SJCRH30 (cell line): ENCODE measurements at regions not wholly inside any gene's neighbourhood (a gene's known extent, or its start where the extent isn't known, plus 50 kb on each side); places are given as distances from the start of the nearest gene placed in this dataset.
"Not testable (repeated sequence)": the region's sequence is repeated elsewhere in the genome, so short reads cannot be mapped to it uniquely, and the experiment has no call there.

Experiments
- DNase-seq, 2 experiments: peaks; one replicate each; pipeline ENCODE4 v3.0.0-alpha.2; 2015 to 2020
- H3K27ac ChIP-seq: fragments of 250-450 bp; sonication (Bioruptor Pico); 2 replicates; pipeline ENCODE4 v1.5.1; 2020; ENCODE audit warnings: mild to moderate bottlenecking, moderate library complexity
- H3K27me3 ChIP-seq: fragments of 250-450 bp; sonication (Bioruptor Pico); 2 replicates; pipeline ENCODE4 v1.5.1; 2020; ENCODE audit warnings: mild to moderate bottlenecking, moderate library complexity
- H3K36me3 ChIP-seq: fragments of 250-450 bp; sonication (Bioruptor Pico); 2 replicates; pipeline ENCODE4 v1.5.1; 2020; ENCODE audit warnings: mild to moderate bottlenecking, moderate library complexity
- H3K4me1 ChIP-seq: fragments of 250-450 bp; sonication (Bioruptor Pico); 2 replicates; pipeline ENCODE4 v1.5.1; 2020; ENCODE audit warnings: mild to moderate bottlenecking, moderate library complexity
- H3K4me3 ChIP-seq: fragments of 250-450 bp; sonication (Bioruptor Pico); 2 replicates; pipeline ENCODE4 v1.5.1; 2020; ENCODE audit warnings: mild to moderate bottlenecking, moderate library complexity
- H3K9me3 ChIP-seq: fragments of 250-450 bp; sonication (Bioruptor Pico); replicated peaks from 2 replicates; pipeline ENCODE4 v1.5.1; 2020; ENCODE audit warnings: mild to moderate bottlenecking, moderate library complexity

DNA sequence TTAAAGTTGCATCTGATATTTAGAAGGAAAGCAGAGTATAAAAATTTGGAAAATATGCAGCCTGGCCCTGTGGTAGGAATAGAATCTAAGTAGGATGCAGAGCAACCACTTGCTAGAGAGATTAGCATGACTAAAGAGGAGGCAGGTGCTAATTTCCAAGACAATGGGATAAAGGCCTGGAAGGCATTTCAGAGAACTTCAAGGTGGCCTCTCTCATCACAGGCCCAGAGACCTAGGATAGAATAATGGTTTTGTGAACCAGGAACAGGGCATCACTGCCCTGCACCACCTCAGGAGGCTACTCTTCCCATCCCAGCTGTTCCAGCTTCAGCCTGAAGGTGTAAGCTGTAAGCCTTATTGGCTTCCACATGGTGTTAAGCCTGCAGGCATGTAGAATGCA is 621.7 kb upstream of the HS3ST1 start:
- H3K27me3 ChIP-seq: no peaks in the 10 kb centered on the region
- no peak overlapping the region for H3K27ac ChIP-seq
- no peaks in the 10 kb centered on the region for H3K4me1 ChIP-seq
- no peak for DNase-seq
- no peaks in the 10 kb centered on the region for H3K9me3 ChIP-seq
- no peak overlapping the region for H3K4me3 ChIP-seq
- H3K36me3 ChIP-seq: no peaks in the 10 kb centered on the region

DNA sequence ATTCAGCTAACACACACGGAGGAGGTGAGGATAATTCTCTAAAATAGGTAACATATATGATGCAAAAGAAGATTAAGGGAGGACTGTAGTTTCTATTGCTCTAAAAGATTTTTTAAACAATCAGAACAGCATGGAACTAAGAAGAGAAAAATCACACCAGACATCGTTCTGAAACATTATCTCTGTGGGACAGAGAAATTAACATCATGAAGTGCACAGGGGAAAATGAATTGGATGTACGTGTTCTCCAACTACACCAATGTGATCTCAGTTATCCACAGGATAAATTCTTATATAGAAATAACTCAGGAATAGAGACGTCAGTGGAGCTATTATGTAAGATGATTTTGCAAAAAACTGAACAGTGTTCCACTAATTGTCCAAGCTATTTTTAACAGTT is 614.1 kb upstream of the HS3ST1 start:
- Histone ChIP-seq H3K9me3 (peaks cover 4% of the 10 kb centered on the region; the same call in 1 of the 2 replicates), H3K27me3 (no peaks in the 10 kb centered on the region)
- no peak for DNase-seq

DNA sequence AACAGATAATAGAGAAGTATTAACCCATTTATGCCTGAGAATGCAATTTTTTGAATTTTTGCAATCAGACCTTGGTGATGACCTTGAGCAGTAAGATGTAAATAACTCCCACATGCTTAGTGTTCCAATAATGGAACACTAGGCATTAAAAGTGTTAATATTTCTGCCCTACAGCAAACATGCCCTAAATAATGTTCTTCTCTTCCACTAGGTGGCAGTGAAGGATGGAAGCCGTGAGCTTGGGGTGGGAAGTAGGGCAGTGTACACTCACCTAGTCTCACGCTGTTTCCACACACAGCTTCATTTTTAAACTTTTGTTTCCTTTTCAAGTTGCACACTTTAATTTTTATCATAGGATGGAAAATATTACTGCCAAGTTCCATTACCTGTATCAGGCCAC is 613.1 kb upstream of the HS3ST1 start:
- Histone ChIP-seq H3K27ac (no peak overlapping the region), H3K9me3 (peaks cover 4% of the 10 kb centered on the region; the same call in 1 of the 2 replicates), H3K27me3 (no peaks in the 10 kb centered on the region), H3K36me3 (no peaks in the 10 kb centered on the region), H3K4me3 (no peak overlapping the region), H3K4me1 (no peaks in the 10 kb centered on the region)
- peak; percentile 8 to 48 for DNase-seq

More for the DNA sequence above, 614.1 kb upstream of the HS3ST1 start:
- no peaks in the 10 kb centered on the region for H3K4me1 ChIP-seq
- H3K36me3 ChIP-seq: no peaks in the 10 kb centered on the region
- no peak overlapping the region for H3K27ac ChIP-seq
- H3K4me3 ChIP-seq: no peak overlapping the region

DNA sequence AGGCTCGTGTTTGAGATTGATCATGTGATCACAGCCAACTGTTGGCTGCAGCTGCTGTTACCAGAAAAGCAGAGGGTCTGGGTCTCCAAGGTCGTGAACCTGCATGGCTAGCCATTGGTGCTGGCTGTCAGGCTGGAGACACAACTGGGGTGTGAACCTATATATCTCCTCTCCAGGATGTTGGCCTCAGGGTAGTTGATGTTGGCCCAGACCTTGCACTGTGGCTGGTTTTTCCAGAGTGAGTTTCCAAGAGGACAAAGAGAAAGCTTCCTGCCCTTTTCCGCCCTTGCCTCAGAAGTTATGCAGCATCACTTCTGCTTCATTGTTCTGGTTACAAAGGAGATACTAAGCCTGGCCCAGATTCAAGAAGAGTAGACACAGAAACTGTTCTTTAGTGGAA is 607.8 kb upstream of the HS3ST1 start:
- Histone ChIP-seq H3K4me3 (no peak overlapping the region), H3K9me3 (peaks cover 4% of the 10 kb centered on the region; the same call in 1 of the 2 replicates), H3K4me1 (no peaks in the 10 kb centered on the region), H3K36me3 (no peaks in the 10 kb centered on the region), H3K27me3 (no peaks in the 10 kb centered on the region), H3K27ac (no peak overlapping the region)
- no peak for DNase-seq

DNA sequence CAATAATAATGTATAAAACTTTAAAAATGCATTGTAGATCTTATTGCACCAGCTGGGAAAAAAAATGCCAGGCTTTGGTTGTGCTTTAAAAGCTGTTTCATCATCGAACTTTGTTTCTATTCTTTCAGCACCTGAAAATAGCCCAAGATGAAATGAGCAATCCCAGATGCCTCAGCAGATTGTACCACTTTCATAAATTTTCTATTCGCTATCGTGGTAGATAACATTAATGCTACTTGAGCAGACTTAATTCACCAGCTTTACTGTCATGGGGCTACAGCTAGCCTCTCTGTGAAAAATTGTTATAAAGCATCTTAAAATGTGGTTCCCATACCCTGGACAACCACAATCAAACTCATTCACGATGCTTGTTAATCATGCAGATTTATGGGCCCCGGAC is 599.6 kb upstream of the HS3ST1 start:
- no peaks in the 10 kb centered on the region for H3K9me3 ChIP-seq
- H3K36me3 ChIP-seq: no peaks in the 10 kb centered on the region
- H3K4me3 ChIP-seq: no peak overlapping the region

DNA sequence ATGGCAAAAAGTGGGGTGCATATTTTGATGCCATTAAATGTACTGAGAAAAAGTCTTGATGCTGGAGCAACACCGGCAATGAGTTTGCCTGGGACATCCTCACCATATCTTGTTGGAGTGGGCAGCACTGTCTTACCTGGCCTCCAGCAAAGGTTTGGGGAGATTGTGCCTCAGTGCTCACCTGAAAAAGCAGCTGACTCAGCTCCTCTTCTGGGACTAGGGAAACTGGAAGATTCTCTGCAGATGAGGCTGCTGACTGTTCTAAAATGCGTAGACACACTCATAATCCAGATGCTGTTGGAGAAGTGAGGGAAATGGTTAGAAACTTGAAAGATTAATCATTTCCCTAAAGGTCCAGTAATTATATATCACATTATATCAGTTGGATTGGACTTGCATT is 593.7 kb upstream of the HS3ST1 start:
- no peaks in the 10 kb centered on the region for H3K36me3 ChIP-seq
- no peak overlapping the region for H3K4me3 ChIP-seq

More for the DNA sequence above, 599.6 kb upstream of the HS3ST1 start:
- DNase-seq: no peak
- no peaks in the 10 kb centered on the region for H3K4me1 ChIP-seq
- H3K27me3 ChIP-seq: no peaks in the 10 kb centered on the region
- no peak overlapping the region for H3K27ac ChIP-seq

DNA sequence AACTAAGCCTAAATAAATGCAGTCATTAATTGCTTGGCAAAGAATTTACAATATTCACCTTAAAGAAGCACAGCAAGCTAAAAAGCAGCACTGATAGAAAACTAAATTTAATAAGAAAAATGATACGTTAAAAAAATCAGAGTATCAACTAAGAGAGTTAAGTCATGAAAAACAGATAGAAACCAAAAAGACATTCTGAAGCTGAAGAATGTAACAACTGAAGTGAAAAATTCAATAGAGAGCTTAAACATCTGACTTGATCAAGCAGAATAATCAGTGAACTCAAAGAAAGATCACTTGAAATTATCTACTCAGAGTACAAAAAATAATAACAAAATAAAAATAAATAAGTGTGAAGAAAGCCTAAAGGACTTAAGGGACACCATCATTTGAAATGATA is 588.0 kb upstream of the HS3ST1 start:
- Histone ChIP-seq H3K36me3 (no peaks in the 10 kb centered on the region), H3K27ac (no peak overlapping the region), H3K4me3 (no peak overlapping the region), H3K4me1 (no peaks in the 10 kb centered on the region), H3K9me3 (no peaks in the 10 kb centered on the region), H3K27me3 (no peaks in the 10 kb centered on the region)
- no peak for DNase-seq

More for the DNA sequence above, 593.7 kb upstream of the HS3ST1 start:
- no peaks in the 10 kb centered on the region for H3K4me1 ChIP-seq
- no peak for DNase-seq
- H3K27ac ChIP-seq: no peak overlapping the region
- H3K9me3 ChIP-seq: no peaks in the 10 kb centered on the region
- no peaks in the 10 kb centered on the region for H3K27me3 ChIP-seq

DNA sequence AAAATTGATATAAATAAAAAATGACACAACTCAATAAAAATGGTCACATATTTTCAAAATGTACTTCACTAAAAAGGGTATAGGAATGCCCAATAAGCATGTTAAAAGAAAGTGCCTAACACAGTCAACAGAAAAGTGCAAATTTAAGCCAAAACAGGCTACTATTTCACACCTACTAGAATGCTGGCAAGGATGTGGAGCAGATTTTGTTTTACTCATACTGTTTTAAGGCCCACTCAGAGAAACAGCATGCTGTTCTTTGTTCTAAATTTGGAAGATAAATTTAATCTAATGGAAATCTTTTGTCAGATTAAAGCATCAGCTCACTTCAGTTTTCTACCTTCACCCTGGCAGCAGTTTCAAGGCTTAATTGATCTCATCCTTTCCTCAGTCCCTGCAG is 576.8 kb upstream of the HS3ST1 start:
- Histone ChIP-seq H3K4me3 (no peak overlapping the region), H3K36me3 (no peaks in the 10 kb centered on the region), H3K9me3 (no peaks in the 10 kb centered on the region), H3K27me3 (no peaks in the 10 kb centered on the region), H3K27ac (no peak overlapping the region), H3K4me1 (no peaks in the 10 kb centered on the region)
- no peak for DNase-seq

DNA sequence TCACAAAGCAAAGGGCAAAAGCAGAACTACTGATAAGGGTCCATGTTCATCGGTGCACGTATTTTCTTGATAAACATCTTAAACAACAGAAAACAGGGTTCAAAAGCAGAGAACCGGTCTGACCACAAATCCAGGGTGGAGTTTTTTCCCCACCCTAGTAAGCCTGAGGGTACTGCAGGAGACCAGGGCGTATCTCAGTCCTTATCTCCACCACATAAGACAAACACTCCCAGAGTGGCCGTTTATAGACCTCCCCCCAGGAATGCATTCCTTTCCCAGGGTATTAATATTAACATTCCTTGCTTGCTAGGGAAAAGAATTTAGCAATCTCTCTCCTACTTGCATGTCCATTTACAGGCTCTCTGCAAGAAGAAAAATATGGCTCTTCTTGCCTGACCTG is 567.9 kb upstream of the HS3ST1 start:
- not testable (repeated sequence) for H3K9me3 ChIP-seq, H3K27ac ChIP-seq, H3K4me3 ChIP-seq, DNase-seq, H3K27me3 ChIP-seq, H3K36me3 ChIP-seq, H3K4me1 ChIP-seq

DNA sequence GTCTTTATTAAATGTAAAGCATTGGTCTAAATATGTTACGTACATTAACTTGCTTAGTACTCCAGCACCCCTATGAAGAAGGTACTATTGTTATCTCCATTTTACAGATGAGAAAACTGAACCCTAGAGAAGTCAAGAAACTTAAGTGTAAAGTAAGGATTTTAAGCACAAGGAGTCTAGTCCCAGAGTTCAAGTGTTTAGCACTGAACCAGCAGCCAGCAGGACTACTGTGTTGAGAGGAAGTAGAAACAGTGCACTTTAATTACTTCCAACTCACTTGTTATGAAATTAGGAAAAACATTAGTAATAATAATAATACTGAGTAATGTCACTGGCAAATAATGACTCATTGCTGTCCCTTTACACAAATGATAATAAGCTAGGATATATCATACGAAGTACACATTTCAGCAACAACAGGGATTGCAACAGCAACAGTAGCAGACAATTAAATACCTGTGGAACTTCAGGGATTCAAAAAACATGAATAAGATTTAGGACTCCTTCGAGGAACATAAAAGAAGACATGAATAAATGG is 548.1 kb upstream of the HS3ST1 start:
- Histone ChIP-seq H3K4me1 (no peaks in the 10 kb centered on the region), H3K4me3 (no peak overlapping the region), H3K27ac (no peak overlapping the region), H3K27me3 (no peaks in the 10 kb centered on the region), H3K36me3 (no peaks in the 10 kb centered on the region), H3K9me3 (no peaks in the 10 kb centered on the region)
- DNase-seq: no peak

DNA sequence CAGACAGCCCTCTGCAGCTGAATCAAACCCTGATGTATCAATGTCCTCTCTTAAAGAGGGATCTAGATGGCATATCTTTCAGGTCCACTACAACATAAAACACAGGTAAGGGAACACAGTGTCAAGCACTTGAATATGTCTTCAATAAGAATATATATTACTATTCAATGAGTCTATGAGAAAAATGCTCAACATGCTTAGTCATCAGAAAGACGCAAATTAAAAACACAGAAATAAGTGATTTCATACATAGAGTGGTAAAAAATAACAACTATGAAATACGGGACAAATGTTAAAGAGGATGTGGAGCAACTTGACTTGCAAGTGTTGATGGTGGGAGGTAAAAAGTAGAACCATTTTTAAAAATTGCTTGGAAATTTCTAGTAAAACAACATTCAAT is 544.6 kb upstream of the HS3ST1 start:
- no peaks in the 10 kb centered on the region for H3K9me3 ChIP-seq
- no peaks in the 10 kb centered on the region for H3K36me3 ChIP-seq
- H3K4me3 ChIP-seq: no peak overlapping the region
- no peak overlapping the region for H3K27ac ChIP-seq
- DNase-seq: no peak
- no peaks in the 10 kb centered on the region for H3K27me3 ChIP-seq
- no peaks in the 10 kb centered on the region for H3K4me1 ChIP-seq

DNA sequence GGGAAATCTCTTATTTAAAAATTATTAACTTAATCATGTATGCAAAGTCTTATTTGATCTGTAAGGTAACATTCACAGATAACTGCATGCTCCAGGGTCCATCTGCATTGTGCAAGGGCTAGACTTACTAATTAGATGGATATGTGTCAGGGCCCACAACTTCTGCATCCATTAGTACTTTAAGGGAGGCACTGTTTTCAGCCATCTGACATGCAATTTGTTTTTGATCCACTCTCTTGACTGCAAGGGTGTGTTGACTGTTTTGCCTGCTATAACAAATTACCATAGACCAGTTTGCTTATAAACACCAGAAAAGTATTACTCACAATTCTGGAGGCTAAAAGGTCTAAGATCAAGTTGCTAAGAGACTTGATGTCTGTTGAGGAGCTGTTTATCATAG is 542.1 kb upstream of the HS3ST1 start:
- H3K4me1 ChIP-seq: no peaks in the 10 kb centered on the region
- no peaks in the 10 kb centered on the region for H3K9me3 ChIP-seq
- no peaks in the 10 kb centered on the region; the same call in 1 of the 2 replicates for H3K27me3 ChIP-seq
- H3K36me3 ChIP-seq: no peaks in the 10 kb centered on the region
- H3K27ac ChIP-seq: no peak overlapping the region
- DNase-seq: no peak
- H3K4me3 ChIP-seq: no peak overlapping the region

DNA sequence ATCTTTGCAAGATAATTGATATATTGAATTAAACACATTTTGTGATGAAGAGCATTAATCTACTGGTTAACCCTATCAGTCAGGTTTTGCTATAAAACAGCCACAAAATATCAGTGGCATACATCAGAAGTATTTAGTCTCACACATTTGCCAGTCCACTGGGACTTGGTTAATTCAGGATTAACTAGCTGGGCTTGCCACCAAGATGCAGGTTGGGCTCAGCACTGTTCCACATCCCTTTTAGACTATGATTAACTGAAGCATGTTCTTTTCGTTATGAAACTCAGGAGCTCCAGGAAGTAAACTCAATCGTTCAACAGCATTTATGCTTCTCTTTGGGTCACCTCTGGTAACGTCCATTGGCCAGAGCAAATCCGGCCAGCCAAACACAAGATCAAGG is 538.1 kb upstream of the HS3ST1 start:
- no peaks in the 10 kb centered on the region for H3K4me1 ChIP-seq
- DNase-seq: no peak
- H3K27ac ChIP-seq: no peak overlapping the region
- H3K27me3 ChIP-seq: no peaks in the 10 kb centered on the region; the same call in 1 of the 2 replicates
- H3K36me3 ChIP-seq: no peaks in the 10 kb centered on the region
- H3K4me3 ChIP-seq: no peak overlapping the region
- no peaks in the 10 kb centered on the region for H3K9me3 ChIP-seq

DNA sequence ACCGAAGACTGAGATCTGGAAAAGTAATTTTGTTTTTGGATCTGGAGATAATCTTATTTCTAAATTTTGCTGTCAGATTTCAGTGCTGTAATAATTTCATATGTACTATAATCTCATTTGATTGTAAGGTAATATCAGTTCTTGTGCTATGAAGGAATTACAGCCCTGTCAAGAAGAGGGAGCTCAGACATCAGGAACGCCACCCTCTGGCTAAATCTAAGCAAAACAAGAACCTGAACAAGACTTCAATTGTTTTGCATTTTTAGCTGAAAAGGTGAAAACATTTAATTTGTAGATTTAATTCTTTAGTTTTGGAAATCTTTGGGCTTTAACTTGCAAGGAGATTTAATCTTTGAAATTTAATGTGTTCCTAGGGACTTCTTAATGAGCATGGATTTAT is 525.4 kb upstream of the HS3ST1 start:
- H3K9me3 ChIP-seq: no peaks in the 10 kb centered on the region
- peaks cover 3% of the 10 kb centered on the region; the same call in 1 of the 2 replicates for H3K27me3 ChIP-seq
- no peak overlapping the region for H3K27ac ChIP-seq
- H3K4me3 ChIP-seq: no peak overlapping the region
- DNase-seq: peak in 1 of 2 experiments; percentile 17
- H3K4me1 ChIP-seq: no peaks in the 10 kb centered on the region
- no peaks in the 10 kb centered on the region for H3K36me3 ChIP-seq

DNA sequence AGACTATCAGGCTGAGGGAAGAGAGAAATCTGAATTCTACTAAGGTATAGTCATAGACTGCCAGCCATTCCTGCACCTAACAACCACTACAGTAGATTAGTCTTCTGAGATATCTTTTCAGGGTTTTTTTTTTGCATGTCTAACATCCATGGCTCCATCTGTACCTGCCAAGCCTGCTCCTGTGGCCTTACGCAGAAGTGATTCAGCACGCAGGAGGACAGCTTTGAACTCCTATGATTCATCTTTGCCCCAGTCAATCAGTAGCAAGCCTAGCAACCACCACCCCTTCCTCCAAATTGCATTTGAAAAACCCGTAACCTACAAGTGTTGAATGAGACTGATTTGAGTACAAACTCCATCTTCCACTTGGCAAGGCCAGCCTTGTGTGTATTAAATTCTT is 520.7 kb upstream of the HS3ST1 start:
- Histone ChIP-seq H3K27me3 (peaks cover 3% of the 10 kb centered on the region; the same call in 1 of the 2 replicates), H3K27ac (no peak overlapping the region), H3K9me3 (no peaks in the 10 kb centered on the region), H3K4me3 (no peak overlapping the region), H3K4me1 (no peaks in the 10 kb centered on the region), H3K36me3 (no peaks in the 10 kb centered on the region)
- no peak for DNase-seq

DNA sequence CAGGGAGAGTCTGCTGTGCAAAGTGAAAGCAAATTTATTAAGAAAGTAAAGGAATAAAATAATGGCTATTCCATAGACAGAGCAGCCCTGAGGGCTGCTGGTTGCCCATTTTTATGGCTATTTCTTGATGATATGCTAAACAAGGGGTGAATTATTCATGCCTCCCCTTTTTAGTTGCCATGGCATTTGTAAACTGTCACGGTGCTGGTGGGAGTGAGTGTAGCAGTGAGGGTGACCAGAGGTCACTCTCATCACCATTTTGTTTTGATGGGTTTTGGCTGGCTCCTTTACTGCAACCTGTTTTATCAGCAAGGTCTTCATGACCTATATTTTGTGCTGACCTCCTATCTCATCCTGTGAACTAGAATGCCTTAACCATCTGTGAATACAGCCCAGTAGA is 518.9 kb upstream of the HS3ST1 start:
- not testable (repeated sequence) for H3K27ac ChIP-seq, DNase-seq, H3K36me3 ChIP-seq, H3K27me3 ChIP-seq, H3K9me3 ChIP-seq, H3K4me1 ChIP-seq, H3K4me3 ChIP-seq
